Peyer's patch (tissue), 4 donors: ENCODE measurements at regions not wholly inside any gene's neighbourhood (a gene's known extent, or its start where the extent isn't known, plus 50 kb on each side); places are given as distances from the start of the nearest gene placed in this dataset.

Source experiments
- CTCF ChIP-seq, 6 experiments: fragments of 450-650 bp in 4 of 6; fragments of 200-600 bp in 2 of 6; sonication (generic) in 1 of 6; IDR thresholded peaks; one replicate each; pipeline ENCODE4 v1.5.1; 2017 to 2019; ENCODE audit warnings: antibody characterized with exemption in 6 of 6, mild to moderate bottlenecking in 3 of 6, moderate library complexity in 1 of 6
- POLR2A ChIP-seq, 2 donors: fragments of 450-650 bp; IDR thresholded peaks; one replicate each; pipeline ENCODE4 v1.5.1; 2017; ENCODE audit warnings: antibody characterized with exemption in 2 of 2, mild to moderate bottlenecking in 2 of 2, moderate library complexity in 2 of 2

- TF ChIP-seq CTCF (IDR thresholded peaks at IDR 0.05) (no peak), POLR2A (IDR thresholded peaks at IDR 0.05) (no peak)
Measured at GRCh38 chr9:23162789-23163188, 663.3 kb downstream of the ELAVL2 start.
